Left lung (tissue), 4 donors: ENCODE measurements at regions not wholly inside any gene's neighbourhood (a gene's known extent, or its start where the extent isn't known, plus 50 kb on each side); places are given as distances from the start of the nearest gene placed in this dataset.
"Not testable (repeated sequence)": the region's sequence is repeated elsewhere in the genome, so short reads cannot be mapped to it uniquely, and the experiment has no call there.

Source experiments
- ATAC-seq: fragments of 200-7000 bp; cut with Tn5 transposase; one replicate; pipeline ENCODE4 v1.9.1; 2020; ENCODE audit warnings: moderate library complexity
- DNase-seq, 4 donors: peaks; one replicate each; pipeline ENCODE4 v3.0.0-alpha.2; 2013 to 2020
- H3K27ac ChIP-seq, 2 donors: fragments of 200-600 bp; sonication (generic) in 1 of 2; one replicate each; pipeline versions ENCODE4 v1.5.0 to v1.8.0; 2020 to 2021
- H3K27me3 ChIP-seq, 2 donors: fragments of 200-600 bp; sonication (generic) in 1 of 2; one replicate each; pipeline versions ENCODE4 v1.5.0 to v1.8.0; 2020 to 2021
- H3K36me3 ChIP-seq, 2 donors: fragments of 200-600 bp; sonication (generic) in 1 of 2; one replicate each; pipeline versions ENCODE4 v1.5.0 to v1.8.0; 2020 to 2021
- H3K4me1 ChIP-seq, 2 donors: fragments of 200-600 bp; one replicate each; pipeline ENCODE4 v1.8.0; 2021
- H3K4me3 ChIP-seq, 2 donors: fragments of 200-600 bp; sonication (generic) in 1 of 2; one replicate each; pipeline versions ENCODE4 v1.5.0 to v1.8.0; 2020 to 2021; ENCODE audit warnings: mild to moderate bottlenecking in 1 of 2
- H3K9me3 ChIP-seq, 2 donors: fragments of 200-600 bp; sonication (generic) in 1 of 2; one replicate each; pipeline versions ENCODE4 v1.5.0 to v1.8.0; 2020 to 2021
- CTCF ChIP-seq, 2 donors: fragments of 200-600 bp; sonication (generic) in 1 of 2; IDR thresholded peaks; one replicate each; pipeline versions ENCODE4 v1.5.0 to v1.8.0; 2021; ENCODE audit warnings: antibody characterized with exemption in 2 of 2
- intact Hi-C, 2 donors: fragments of 100-400 bp; cut with DNase I; formaldehyde crosslinking; loops; one replicate each; pipeline versions ENCODE4 v1.11.2 to v1.14.2; 2022
- donor health status: DM: no; HTN: yes; CAD: no.
- donor health status: DM: no; HTN: no; CAD: no.

- intact Hi-C loops, result no loop called here
- Histone ChIP-seq H3K36me3 (no peaks in the 10 kb centered on the region), H3K4me1 (no peaks in the 10 kb centered on the region), H3K9me3 (peaks cover 0 to 4% of the 10 kb centered on the region in 2 donors), H3K27ac (no peak overlapping the region), H3K27me3 (no peaks in the 10 kb centered on the region), H3K4me3 (no peak overlapping the region)
- no peak for TF ChIP-seq CTCF (IDR thresholded peaks at IDR 0.05)
- no peak for ATAC-seq
- DNase-seq, result no peak
Measured at GRCh38 chrX:555725-556666, 74.6 kb upstream of the SHOX start.

GRCh38 chrX:557601-558000 lies 73.0 kb upstream of the SHOX start:
- intact Hi-C loops, DNase-seq, ATAC-seq, H3K9me3 ChIP-seq, H3K27ac ChIP-seq, H3K4me1 ChIP-seq, H3K4me3 ChIP-seq, H3K36me3 ChIP-seq, H3K27me3 ChIP-seq: not testable (repeated sequence)

- H3K27me3 ChIP-seq, H3K4me3 ChIP-seq, H3K4me1 ChIP-seq, H3K36me3 ChIP-seq, intact Hi-C loops, ATAC-seq, DNase-seq, H3K27ac ChIP-seq, H3K9me3 ChIP-seq: not testable (repeated sequence)
Measured at GRCh38 chrX:559282-559681, 71.3 kb upstream of the SHOX start.

- no peak for TF ChIP-seq CTCF (IDR thresholded peaks at IDR 0.05)
- no peak for DNase-seq
- Histone ChIP-seq H3K4me1 (no peaks in the 10 kb centered on the region), H3K4me3 (no peak overlapping the region), H3K27ac (no peak overlapping the region), H3K36me3 (no peaks in the 10 kb centered on the region), H3K9me3 (peaks cover 0 to 12% of the 10 kb centered on the region in 2 donors), H3K27me3 (no peaks in the 10 kb centered on the region)
- ATAC-seq, result no peak
- intact Hi-C loops, result no loop called here
Measured at GRCh38 chrX:567891-568290, 62.7 kb upstream of the SHOX start.

- intact Hi-C loops, result no loop called here
Measured at GRCh38 chrX:568311-568710, 62.3 kb upstream of the SHOX start.

More at GRCh38 chrX:568311-568710, 62.3 kb upstream of the SHOX start:
- peaks cover 0 to 12% of the 10 kb centered on the region in 2 donors for H3K9me3 ChIP-seq
- H3K27me3 ChIP-seq, result no peaks in the 10 kb centered on the region
- H3K4me1 ChIP-seq, result no peaks in the 10 kb centered on the region
- DNase-seq (no peak), ATAC-seq (no peak)
- TF ChIP-seq CTCF (IDR thresholded peaks at IDR 0.05), result no peak
- no peak overlapping the region for H3K27ac ChIP-seq
- no peaks in the 10 kb centered on the region for H3K36me3 ChIP-seq
- no peak overlapping the region for H3K4me3 ChIP-seq
